T-helper 1 cell treated with Interleukin-12 subunit alpha and Interleukin-12 subunit beta and Interleukin-4 antibody, amounts not matched to agents 30 ng/mL and 1 ng/mL, for 36 hours (primary cell): ENCODE measurements at regions not wholly inside any gene's neighbourhood (a gene's known extent, or its start where the extent isn't known, plus 50 kb on each side); places are given as distances from the start of the nearest gene placed in this dataset.

Experiments used
- intact Hi-C: fragments of 100-400 bp; cut with micrococcal nuclease; formaldehyde crosslinking; loops from one replicate; pipeline ENCODE4 v1.15.1; 2024

DNA sequence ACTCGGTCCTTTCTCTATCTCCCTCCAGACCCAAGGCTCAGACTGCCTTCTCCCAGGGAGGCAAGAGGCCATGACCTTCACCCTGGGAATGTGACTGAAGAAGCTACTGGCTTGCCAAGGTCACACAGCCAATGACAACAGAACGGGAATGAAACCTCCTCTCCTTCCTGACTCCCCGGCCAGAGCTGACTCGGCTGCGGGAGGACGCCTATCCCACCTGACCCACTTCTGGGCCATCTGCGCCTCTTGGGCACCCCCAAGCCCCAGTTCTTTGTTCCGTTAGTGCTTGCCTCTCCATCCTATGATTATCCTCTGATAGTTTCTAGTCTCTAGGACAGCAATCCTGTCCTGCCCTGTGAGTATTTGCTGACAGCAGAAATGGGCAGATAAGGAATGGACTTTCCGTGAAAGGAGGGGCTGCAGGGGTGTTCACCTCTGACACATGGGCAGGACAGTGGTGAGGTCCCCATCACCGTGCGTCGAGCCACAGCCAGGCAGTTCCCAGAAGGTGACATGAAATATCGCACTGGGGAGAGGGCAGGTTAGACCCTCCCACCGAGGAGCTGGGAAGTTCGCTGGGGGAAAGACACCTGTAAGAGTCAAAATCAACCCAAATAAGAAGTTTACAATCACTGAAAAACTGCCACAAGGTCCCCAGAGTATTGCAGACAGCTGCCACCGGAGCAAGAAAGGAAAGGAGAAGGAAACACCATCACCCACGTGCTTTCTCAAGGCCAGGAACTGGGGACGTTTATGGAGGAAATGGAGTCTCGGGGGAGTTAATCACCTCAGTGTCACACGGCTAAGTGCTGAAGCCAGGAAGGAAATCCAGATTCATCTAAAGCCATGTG is 63.0 kb downstream of the INSIG1 start:
- intact Hi-C loops = no loop called here

DNA sequence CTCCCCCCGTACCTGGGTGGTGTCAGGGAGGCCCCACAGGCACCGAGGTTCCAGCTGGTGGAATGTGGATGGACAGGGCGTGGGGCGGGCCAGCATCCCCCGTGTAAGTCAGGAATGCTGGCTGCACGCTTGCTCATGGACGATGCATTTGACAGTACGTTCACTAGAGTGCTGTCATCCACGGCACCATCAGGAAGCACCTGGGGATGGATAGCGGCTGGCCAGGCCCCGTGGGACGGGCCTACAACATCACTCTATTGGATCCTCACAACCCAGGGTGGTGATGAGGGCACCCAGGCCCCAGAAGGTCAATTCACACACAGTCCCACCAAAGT is 63.6 kb downstream of the INSIG1 start:
- intact Hi-C loops = no loop called here

DNA sequence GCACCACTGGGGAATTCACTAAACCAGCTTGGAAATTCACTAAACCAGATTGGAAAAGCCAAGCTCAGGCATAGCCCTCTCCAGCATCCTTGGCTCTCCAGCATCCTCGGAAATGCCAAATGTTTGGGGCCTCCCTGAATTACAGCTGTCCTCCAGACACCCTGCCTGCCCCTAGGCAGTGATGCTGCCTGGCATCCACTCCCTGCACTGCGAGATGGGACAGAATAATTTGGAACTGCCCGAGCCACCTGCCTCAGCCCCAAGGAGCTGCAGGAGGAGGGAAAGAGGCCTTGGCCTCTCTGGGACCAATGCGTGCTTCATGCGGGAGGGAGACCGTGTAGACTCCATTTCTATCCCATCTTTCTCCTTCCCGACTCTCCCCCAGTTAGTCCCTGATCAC is 64.3 kb downstream of the INSIG1 start:
- intact Hi-C loops = no loop called here

- intact Hi-C loops = no loop called here
These were observed 64.9 kb downstream of the INSIG1 start for GRCh38 chr7:155362380-155363145.

DNA sequence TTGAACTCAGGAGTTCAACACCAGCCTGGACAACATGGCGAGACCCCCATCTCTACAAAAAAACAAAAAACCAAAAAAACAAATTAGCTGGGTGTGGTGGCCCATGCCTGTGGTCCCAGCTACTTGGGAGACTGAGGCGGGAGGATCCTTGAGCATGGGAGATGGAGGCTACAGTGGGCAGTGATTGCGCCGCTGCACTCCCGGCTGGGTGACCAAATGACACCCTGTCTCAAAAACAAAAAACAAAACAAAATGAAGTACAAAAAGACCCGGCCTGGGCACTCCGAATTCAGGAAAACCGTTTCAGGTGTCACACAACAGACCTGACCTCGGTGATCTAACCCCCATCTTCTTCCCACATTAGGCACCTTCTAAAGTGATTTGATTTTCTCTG is 65.5 kb downstream of the INSIG1 start:
- intact Hi-C loops = no loop called here

DNA sequence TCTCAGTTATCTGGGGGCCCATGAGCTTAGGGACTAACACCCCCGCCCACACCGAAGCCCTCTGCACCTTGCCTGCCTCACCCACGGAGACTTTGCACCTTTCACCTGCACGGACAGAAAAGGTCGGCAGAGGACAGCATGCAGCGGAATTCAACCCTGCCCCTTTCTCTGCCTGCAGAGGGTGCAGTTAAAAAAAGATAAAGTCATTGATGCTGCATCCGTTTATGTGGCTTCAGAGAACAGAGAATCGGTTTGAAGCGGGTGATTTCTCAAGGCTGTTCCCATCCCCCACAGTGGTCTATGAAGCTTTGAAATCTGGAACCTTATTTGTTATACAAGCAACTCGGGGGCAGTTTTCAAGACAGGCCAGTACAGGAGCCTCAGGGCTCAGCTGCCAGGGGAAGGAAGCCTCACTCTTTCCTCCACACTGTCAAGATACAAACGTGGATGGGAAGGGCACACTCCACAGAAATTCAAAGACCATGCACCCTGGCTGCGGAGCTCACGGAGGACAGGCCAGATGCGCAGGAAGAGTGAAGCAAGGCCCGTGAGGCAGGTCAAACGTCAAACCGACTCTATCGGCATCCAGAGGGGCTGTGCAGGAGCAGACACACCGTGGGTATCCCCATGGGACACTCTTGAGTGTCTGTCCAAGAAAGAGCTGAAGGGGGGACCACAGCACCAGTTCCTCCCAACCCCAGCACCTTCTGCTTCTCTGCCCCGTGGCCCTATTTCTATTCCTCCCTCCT is 66.3 kb downstream of the INSIG1 start:
- intact Hi-C loops = no loop called here

- intact Hi-C loops = no loop called here
These were observed 67.6 kb downstream of the INSIG1 start for GRCh38 chr7:155365146-155365874.

- intact Hi-C loops = no loop called here
These were observed 71.4 kb downstream of the INSIG1 start for GRCh38 chr7:155368894-155369600.

GRCh38 chr7:155369766-155370165 is 72.1 kb downstream of the INSIG1 start:
- intact Hi-C loops = loop anchor here (5.0 kb wide), 1 partner anchor 1653 kb away; no protein-coding TSS in a partner anchor

DNA sequence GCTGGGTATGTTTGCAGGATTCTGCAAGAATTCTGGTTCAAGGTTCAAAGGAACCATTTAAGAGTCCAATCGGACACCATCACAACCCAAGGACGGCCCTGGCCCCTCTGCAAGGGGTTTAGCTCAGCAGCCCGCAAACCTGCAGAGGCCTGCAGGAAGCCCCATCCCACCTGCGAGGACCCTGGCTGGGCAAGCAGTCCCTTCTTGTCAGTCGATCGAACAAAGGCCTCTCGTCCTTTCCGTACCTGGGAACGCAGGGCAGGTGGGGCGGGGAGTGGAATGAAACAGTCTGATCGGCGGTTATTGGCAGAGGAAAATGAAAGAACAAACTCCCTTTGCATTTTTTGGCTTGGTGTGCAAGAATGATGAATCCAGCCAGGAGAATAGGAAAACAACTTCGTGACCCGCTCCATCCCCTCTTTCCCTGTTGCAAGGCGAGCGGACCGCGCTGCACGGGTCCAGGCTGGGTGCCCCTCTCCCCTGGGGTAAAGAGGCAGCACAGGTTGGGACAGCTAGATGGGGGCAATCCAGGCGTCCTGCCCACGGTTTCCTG is 73.7 kb downstream of the INSIG1 start:
- intact Hi-C loops = loop anchor here (5.0 kb wide), 1 partner anchor 1651 kb away; no protein-coding TSS in a partner anchor

- intact Hi-C loops = loop anchor here (5.0 kb wide), 1 partner anchor 1650 kb away; no protein-coding TSS in a partner anchor
These were observed 74.5 kb downstream of the INSIG1 start for GRCh38 chr7:155371884-155372781.

GRCh38 chr7:155372782-155373358 is 75.2 kb downstream of the INSIG1 start:
- intact Hi-C loops = loop anchor here (5.0 kb wide), 1 partner anchor 1649 kb away; no protein-coding TSS in a partner anchor

- intact Hi-C loops = loop anchor here (5.0 kb wide), 1 partner anchor 1649 kb away; no protein-coding TSS in a partner anchor
These were observed 75.9 kb downstream of the INSIG1 start for GRCh38 chr7:155373359-155374273.

GRCh38 chr7:155374276-155375252 is 76.9 kb downstream of the INSIG1 start:
- intact Hi-C loops = loop anchor here (1.0 to 5.0 kb wide), 4 partner anchors 93 to 1648 kb away; no protein-coding TSS in a partner anchor

DNA sequence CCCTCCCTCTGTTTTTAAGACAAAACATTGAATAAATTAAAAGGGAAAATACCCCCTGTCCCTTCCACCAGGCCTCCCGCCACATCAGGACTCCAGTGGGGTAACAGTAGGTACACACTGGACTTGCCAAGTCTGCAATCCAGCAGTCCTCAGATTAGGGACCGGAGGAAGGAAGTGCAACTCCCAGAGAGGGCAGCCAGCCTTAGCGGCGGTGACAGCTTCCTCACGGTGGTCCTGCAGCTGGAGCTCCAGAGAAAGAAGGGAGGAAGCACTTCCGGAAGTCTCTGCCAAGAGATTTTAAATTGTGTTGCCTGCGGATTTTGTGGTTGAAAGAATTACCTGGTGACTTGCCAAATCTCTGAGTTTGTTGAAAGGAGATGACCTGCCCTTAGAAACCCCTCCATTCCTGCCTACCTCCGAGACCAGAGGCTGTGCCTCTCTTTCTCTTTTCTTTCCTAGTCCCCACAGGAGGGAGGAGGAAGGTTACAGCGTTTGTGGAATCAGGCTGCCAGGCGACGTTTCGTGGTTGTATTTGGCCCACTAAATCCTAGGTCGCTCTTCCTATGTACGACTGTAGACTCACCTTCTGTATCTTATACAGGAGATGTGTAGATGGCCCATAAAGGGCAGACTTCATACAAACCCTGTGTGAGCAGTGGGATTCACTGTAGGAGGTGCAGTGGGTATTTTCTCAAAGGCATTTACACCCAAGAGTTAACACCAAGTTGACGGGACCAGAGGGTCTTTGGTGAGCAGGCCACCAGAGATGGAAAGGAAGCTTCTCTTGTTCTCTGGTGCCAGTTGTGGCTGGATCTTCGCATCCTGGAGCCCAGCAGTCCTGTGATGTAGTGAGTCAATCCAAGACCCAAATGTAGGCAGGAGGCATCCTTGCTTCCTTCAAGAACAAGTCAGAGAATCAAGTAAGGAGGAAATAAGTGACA is 77.9 kb downstream of the INSIG1 start:
- intact Hi-C loops = loop anchor here (1.0 to 5.0 kb wide), 3 partner anchors 92 to 1632 kb away; no protein-coding TSS in a partner anchor
